ENCODE measurements at regions not wholly inside any gene's neighbourhood (a gene's known extent, or its start where the extent isn't known, plus 50 kb on each side); places are given as distances from the start of the nearest gene placed in this dataset.

- TF ChIP-seq POLR2AphosphoS5 (IDR thresholded peaks at IDR 0.05; ENCODE audit: low read depth, low read length) (no peak), SIN3A (IDR thresholded peaks at IDR 0.05; ENCODE audit: borderline replicate concordance, insufficient read depth, low read length) (no peak), REST (IDR thresholded peaks at IDR 0.05; ENCODE audit: insufficient read depth in 1 of 2, low read depth in 2 of 2, low read length in 2 of 2) (no peak), FOXP2 (optimal IDR thresholded peaks at IDR 0.05; ENCODE audit: borderline replicate concordance, extremely low read depth, extremely low read length, insufficient read depth) (no peak), TAF1 (IDR thresholded peaks at IDR 0.05; ENCODE audit: borderline replicate concordance, insufficient read depth, low read length) (no peak)
Observed at GRCh38 chr16:86761111-86762031, 183.0 kb downstream of the FOXL1 start.

DNA sequence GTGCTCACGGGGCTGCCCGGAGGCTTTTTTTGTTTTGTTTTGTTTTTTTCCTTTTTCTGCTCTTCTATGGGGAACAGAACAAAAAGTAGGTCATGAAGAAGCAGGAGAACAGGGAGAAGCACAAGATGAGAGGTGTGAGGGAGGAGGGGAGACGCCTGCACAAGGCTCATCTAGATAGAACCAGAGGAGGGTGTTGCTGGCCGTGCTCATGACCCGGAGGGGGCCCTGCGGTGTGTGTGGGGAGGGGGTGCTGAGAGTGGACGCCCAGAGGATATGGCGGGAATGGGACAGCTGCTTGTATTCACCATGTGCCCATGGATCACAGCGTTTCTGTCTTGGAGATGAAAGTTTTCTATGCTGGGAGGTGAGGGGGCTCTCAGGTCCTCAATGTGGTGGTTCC is 183.7 kb downstream of the FOXL1 start:
- TF ChIP-seq POLR2AphosphoS5 (IDR thresholded peaks at IDR 0.05; ENCODE audit: low read depth, low read length): no peak
- TF ChIP-seq REST (IDR thresholded peaks at IDR 0.05; ENCODE audit: insufficient read depth in 1 of 2, low read depth in 2 of 2, low read length in 2 of 2): no peak

- TF ChIP-seq TAF1 (IDR thresholded peaks at IDR 0.05; ENCODE audit: borderline replicate concordance, insufficient read depth, low read length) (no peak), POLR2AphosphoS5 (IDR thresholded peaks at IDR 0.05; ENCODE audit: low read depth, low read length) (no peak), SIN3A (IDR thresholded peaks at IDR 0.05; ENCODE audit: borderline replicate concordance, insufficient read depth, low read length) (no peak), REST (IDR thresholded peaks at IDR 0.05; ENCODE audit: insufficient read depth in 1 of 2, low read depth in 2 of 2, low read length in 2 of 2) (no peak)
Observed at GRCh38 chr16:86763819-86764218, 185.5 kb downstream of the FOXL1 start.

- TF ChIP-seq FOXP2 (optimal IDR thresholded peaks at IDR 0.05; ENCODE audit: borderline replicate concordance, extremely low read depth, extremely low read length, insufficient read depth) (no peak), TAF1 (IDR thresholded peaks at IDR 0.05; ENCODE audit: borderline replicate concordance, insufficient read depth, low read length) (no peak)
Observed at GRCh38 chr16:86764551-86764950, 186.2 kb downstream of the FOXL1 start.

GRCh38 chr16:86765389-86766026 is 187.2 kb downstream of the FOXL1 start:
- TF ChIP-seq TAF1 (IDR thresholded peaks at IDR 0.05; ENCODE audit: borderline replicate concordance, insufficient read depth, low read length): no peak
- no peak for TF ChIP-seq POLR2AphosphoS5 (IDR thresholded peaks at IDR 0.05; ENCODE audit: low read depth, low read length)
- no peak for TF ChIP-seq SIN3A (IDR thresholded peaks at IDR 0.05; ENCODE audit: borderline replicate concordance, insufficient read depth, low read length)
- no peak for TF ChIP-seq FOXP2 (optimal IDR thresholded peaks at IDR 0.05; ENCODE audit: borderline replicate concordance, extremely low read depth, extremely low read length, insufficient read depth)
- no peak for TF ChIP-seq REST (IDR thresholded peaks at IDR 0.05; ENCODE audit: insufficient read depth in 1 of 2, low read depth in 2 of 2, low read length in 2 of 2)
